ENCODE measurements at regions not wholly inside any gene's neighbourhood (a gene's known extent, or its start where the extent isn't known, plus 50 kb on each side); places are given as distances from the start of the nearest gene placed in this dataset.

GRCh38 chr3:3340965-3341895 lies 161.7 kb upstream of the CRBN start:
- TF ChIP-seq, protein P1, sequence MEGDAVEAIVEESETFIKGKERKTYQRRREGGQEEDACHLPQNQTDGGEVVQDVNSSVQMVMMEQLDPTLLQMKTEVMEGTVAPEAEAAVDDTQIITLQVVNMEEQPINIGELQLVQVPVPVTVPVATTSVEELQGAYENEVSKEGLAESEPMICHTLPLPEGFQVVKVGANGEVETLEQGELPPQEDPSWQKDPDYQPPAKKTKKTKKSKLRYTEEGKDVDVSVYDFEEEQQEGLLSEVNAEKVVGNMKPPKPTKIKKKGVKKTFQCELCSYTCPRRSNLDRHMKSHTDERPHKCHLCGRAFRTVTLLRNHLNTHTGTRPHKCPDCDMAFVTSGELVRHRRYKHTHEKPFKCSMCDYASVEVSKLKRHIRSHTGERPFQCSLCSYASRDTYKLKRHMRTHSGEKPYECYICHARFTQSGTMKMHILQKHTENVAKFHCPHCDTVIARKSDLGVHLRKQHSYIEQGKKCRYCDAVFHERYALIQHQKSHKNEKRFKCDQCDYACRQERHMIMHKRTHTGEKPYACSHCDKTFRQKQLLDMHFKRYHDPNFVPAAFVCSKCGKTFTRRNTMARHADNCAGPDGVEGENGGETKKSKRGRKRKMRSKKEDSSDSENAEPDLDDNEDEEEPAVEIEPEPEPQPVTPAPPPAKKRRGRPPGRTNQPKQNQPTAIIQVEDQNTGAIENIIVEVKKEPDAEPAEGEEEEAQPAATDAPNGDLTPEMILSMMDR (IDR thresholded peaks at IDR 0.05; ENCODE audit: low read depth, low read length): no peak
- DNase-seq (ENCODE audit: low read depth, low spot score): no peak
- in situ Hi-C loops (cut with HindIII; ENCODE audit: low sequenced_read_pairs): no loop called here
- H3K4me3 ChIP-seq (ENCODE audit: low read depth, low read length): no peak overlapping the region

- in situ Hi-C loops (cut with HindIII; ENCODE audit: low sequenced_read_pairs): no loop called here
- TF ChIP-seq, protein P1 (IDR thresholded peaks at IDR 0.05; ENCODE audit: low read depth, low read length): no peak
- H3K4me3 ChIP-seq (ENCODE audit: low read depth, low read length): no peak overlapping the region
- DNase-seq (ENCODE audit: low read depth, low spot score): no peak
These were observed 161.0 kb upstream of the CRBN start for GRCh38 chr3:3340526-3340925.

DNA sequence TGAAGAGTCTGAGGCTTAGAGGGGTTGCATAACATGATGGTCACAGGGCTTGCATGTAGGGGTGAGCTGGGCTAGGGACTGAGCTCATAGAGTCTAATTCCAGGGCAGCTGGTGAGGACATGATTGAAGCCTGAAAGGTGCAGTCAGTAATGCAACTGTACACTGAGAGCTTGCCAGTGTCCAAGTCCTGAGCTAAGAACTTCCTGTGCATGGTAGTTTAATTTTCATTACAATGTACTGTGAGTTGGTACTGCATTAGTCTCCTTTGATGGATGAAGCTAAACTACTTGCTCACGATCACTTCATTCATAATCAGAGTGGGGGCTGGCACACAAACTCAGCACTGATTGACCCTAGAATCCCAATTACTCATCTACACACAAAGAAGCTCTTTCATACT lies 156.4 kb upstream of the CRBN start:
- TF ChIP-seq, protein P1 (IDR thresholded peaks at IDR 0.05; ENCODE audit: low read depth, low read length): no peak
- DNase-seq (ENCODE audit: low read depth, low spot score): no peak
- in situ Hi-C loops (cut with HindIII; ENCODE audit: low sequenced_read_pairs): no loop called here
- no peak overlapping the region for H3K4me3 ChIP-seq (ENCODE audit: low read depth, low read length)

DNA sequence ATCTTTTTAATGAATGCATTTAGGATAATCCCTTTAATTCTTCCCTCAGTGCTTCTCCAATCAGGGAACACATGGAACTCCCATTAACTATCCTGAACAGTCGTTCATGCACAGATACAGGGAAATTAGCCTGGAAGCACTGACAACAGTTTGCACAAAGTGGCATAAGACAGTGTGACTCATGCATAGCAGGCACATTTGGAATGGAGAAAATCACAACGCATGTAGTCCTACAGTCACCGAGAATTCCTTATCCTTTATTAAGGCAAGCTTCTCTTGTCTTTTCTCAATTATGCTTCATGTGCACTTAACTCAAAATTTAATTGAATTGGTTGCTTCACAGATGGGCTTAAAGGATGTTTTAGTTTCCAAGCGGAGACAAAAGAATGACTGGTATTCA lies 155.0 kb upstream of the CRBN start:
- in situ Hi-C loops (cut with HindIII; ENCODE audit: low sequenced_read_pairs): no loop called here
- DNase-seq (ENCODE audit: low read depth, low spot score): no peak
- TF ChIP-seq, protein P1 (IDR thresholded peaks at IDR 0.05; ENCODE audit: low read depth, low read length): no peak
- no peak overlapping the region for H3K4me3 ChIP-seq (ENCODE audit: low read depth, low read length)

DNA sequence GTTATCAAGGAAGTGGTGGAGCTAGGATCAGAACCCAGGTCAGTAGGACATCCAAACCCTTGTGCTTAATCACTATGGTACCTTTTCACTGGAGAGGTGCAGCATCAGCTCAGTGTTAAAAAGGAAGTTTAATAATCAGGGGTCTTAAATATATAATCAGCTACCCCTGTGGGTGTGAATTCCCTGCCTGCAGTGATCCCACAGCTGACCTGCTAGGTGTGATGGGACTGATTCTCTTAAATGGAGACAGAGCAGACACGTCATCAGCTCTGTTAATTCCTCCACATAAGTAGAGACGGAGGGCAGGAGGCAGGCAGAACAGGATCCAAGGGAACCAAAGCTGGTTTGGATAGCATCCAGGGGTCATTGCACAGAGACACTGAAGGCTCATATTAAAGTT lies 154.1 kb upstream of the CRBN start:
- in situ Hi-C loops (cut with HindIII; ENCODE audit: low sequenced_read_pairs): no loop called here
- DNase-seq (ENCODE audit: low read depth, low spot score): no peak
- TF ChIP-seq, protein P1 (IDR thresholded peaks at IDR 0.05; ENCODE audit: low read depth, low read length): no peak
- H3K4me3 ChIP-seq (ENCODE audit: low read depth, low read length): no peak overlapping the region

- no peak for DNase-seq (ENCODE audit: low read depth, low spot score)
- TF ChIP-seq, protein P1 (IDR thresholded peaks at IDR 0.05; ENCODE audit: low read depth, low read length): no peak
- no peak overlapping the region for H3K4me3 ChIP-seq (ENCODE audit: low read depth, low read length)
- in situ Hi-C loops (cut with HindIII; ENCODE audit: low sequenced_read_pairs): no loop called here
These were observed 137.0 kb upstream of the CRBN start for GRCh38 chr3:3316521-3316920.
